GM21423 (cell line): ENCODE measurements at regions not wholly inside any gene's neighbourhood (a gene's known extent, or its start where the extent isn't known, plus 50 kb on each side); places are given as distances from the start of the nearest gene placed in this dataset.

ENCODE experiments used
- ATAC-seq: cut with Tn5 transposase; IDR thresholded peaks from one replicate; pipeline ENCODE4 v1.9.1; 2021; ENCODE audit warnings: mild to moderate bottlenecking, moderate library complexity; ENCODE audit not compliant: unreplicated experiment

GRCh38 chr17:33403194-33403593 is 110.1 kb upstream of the ASIC2 start:
- ATAC-seq: no peak

- no peak for ATAC-seq
Observed at GRCh38 chr17:33404070-33404819, 111.2 kb upstream of the ASIC2 start.

- no peak for ATAC-seq
Observed at GRCh38 chr17:33416131-33416530, 123.0 kb upstream of the ASIC2 start.

- no peak for ATAC-seq
Observed at GRCh38 chr17:33421933-33422332, 128.8 kb upstream of the ASIC2 start.

- no peak for ATAC-seq
Observed at GRCh38 chr17:33433581-33433980, 140.5 kb upstream of the ASIC2 start.

- no peak for ATAC-seq
Observed at GRCh38 chr17:33434841-33435240, 141.7 kb upstream of the ASIC2 start.

- no peak for ATAC-seq
Observed at GRCh38 chr17:33435721-33436301, 142.7 kb upstream of the ASIC2 start.

GRCh38 chr17:33436321-33436720 is 143.2 kb upstream of the ASIC2 start:
- no peak for ATAC-seq

GRCh38 chr17:33438139-33438538 is 145.0 kb upstream of the ASIC2 start:
- ATAC-seq: no peak

- ATAC-seq: no peak
Observed at GRCh38 chr17:33438578-33438977, 145.5 kb upstream of the ASIC2 start.

- no peak for ATAC-seq
Observed at GRCh38 chr17:33442320-33442719, 149.2 kb upstream of the ASIC2 start.

- no peak for ATAC-seq
Observed at GRCh38 chr17:33444731-33445130, 151.6 kb upstream of the ASIC2 start.

GRCh38 chr17:33447090-33447489 is 154.0 kb upstream of the ASIC2 start:
- no peak for ATAC-seq

GRCh38 chr17:33451221-33451620 is 158.1 kb upstream of the ASIC2 start:
- no peak for ATAC-seq

- no peak for ATAC-seq
Observed at GRCh38 chr17:33457477-33457876, 164.4 kb upstream of the ASIC2 start.

- ATAC-seq: no peak
Observed at GRCh38 chr17:33459078-33459940, 166.2 kb upstream of the ASIC2 start.

GRCh38 chr17:33460781-33461450 is 167.8 kb upstream of the ASIC2 start:
- no peak for ATAC-seq

GRCh38 chr17:33463887-33464286 is 170.8 kb upstream of the ASIC2 start:
- no peak for ATAC-seq

- no peak for ATAC-seq
Observed at GRCh38 chr17:33464669-33465280, 171.7 kb upstream of the ASIC2 start.

GRCh38 chr17:33469421-33469820 is 176.3 kb upstream of the ASIC2 start:
- no peak for ATAC-seq

GRCh38 chr17:33469911-33470310 is 176.8 kb upstream of the ASIC2 start:
- no peak for ATAC-seq
